OCI-LY1 (cell line): ENCODE measurements at regions not wholly inside any gene's neighbourhood (a gene's known extent, or its start where the extent isn't known, plus 50 kb on each side); places are given as distances from the start of the nearest gene placed in this dataset.
"Not testable (repeated sequence)": the region's sequence is repeated elsewhere in the genome, so short reads cannot be mapped to it uniquely, and the experiment has no call there.

Experiments
- H2AFZ ChIP-seq: fragments of 200-600 bp; sonication (generic), shearing (Covaris generic); 2 replicates; pipeline ENCODE4 v1.6.0; 2014; ENCODE audit warnings: antibody characterized with exemption, mild to moderate bottlenecking, low read length
- H3F3A ChIP-seq: fragments of 200-600 bp; sonication (generic), shearing (Covaris generic); 2 replicates; pipeline ENCODE4 v1.6.0; 2014; ENCODE audit warnings: mild to moderate bottlenecking, antibody characterized with exemption, low read length, moderate library complexity; ENCODE audit not compliant: insufficient read depth
- H3K27ac ChIP-seq: fragments of 200-600 bp; sonication (generic); 2 replicates; pipeline ENCODE4 v1.5.1; 2014; ENCODE audit warnings: low read length, mixed run types, mild to moderate bottlenecking, low read depth; ENCODE audit not compliant: poor library complexity, severe bottlenecking
- H3K27me3 ChIP-seq: fragments of 200-600 bp; sonication (generic); 2 replicates; pipeline ENCODE4 v1.6.0; 2014; ENCODE audit warnings: antibody characterized with exemption, mild to moderate bottlenecking, low read length, moderate library complexity; ENCODE audit not compliant: insufficient read depth
- H3K36me3 ChIP-seq: fragments of 200-600 bp; sonication (generic); 2 replicates; pipeline ENCODE4 v1.6.1; 2014; ENCODE audit warnings: mild to moderate bottlenecking, antibody characterized with exemption, low read length, moderate library complexity, mixed read lengths; ENCODE audit not compliant: insufficient read depth
- H3K4me1 ChIP-seq: fragments of 200-600 bp; sonication (generic); 2 replicates; pipeline ENCODE4 v1.5.1; 2014; ENCODE audit warnings: mild to moderate bottlenecking, low read length, moderate library complexity; ENCODE audit not compliant: insufficient read depth, severe bottlenecking
- H3K4me2 ChIP-seq: fragments of 200-600 bp; sonication (generic), shearing (Covaris generic); 2 replicates; pipeline ENCODE4 v1.6.1; 2014; ENCODE audit warnings: low read length
- H3K4me3 ChIP-seq: fragments of 200-600 bp; sonication (generic); 2 replicates; pipeline ENCODE4 v1.5.1; 2014; ENCODE audit warnings: low read length, low read depth, mild to moderate bottlenecking, mixed read lengths; ENCODE audit not compliant: poor library complexity, severe bottlenecking
- H3K79me2 ChIP-seq: fragments of 200-600 bp; shearing (Covaris generic); 2 replicates; pipeline ENCODE4 v1.6.1; 2016; ENCODE audit warnings: mixed run types, low read length, mixed read lengths; ENCODE audit not compliant: insufficient read depth
- H3K9ac ChIP-seq: fragments of 200-600 bp; sonication (generic), shearing (Covaris generic); 2 replicates; pipeline ENCODE4 v1.6.1; 2014; ENCODE audit warnings: mild to moderate bottlenecking, low read length, mixed read lengths
- H3K9me2 ChIP-seq: fragments of 200-600 bp; sonication (generic), shearing (Covaris generic); 2 replicates; pipeline ENCODE4 v1.6.1; 2014; ENCODE audit warnings: low read depth, mild to moderate bottlenecking, low read length, mixed read lengths
- H3K9me3 ChIP-seq: fragments of 200-600 bp; shearing (Covaris generic); 2 replicates; pipeline ENCODE4 v1.6.1; 2014; ENCODE audit warnings: low read length, mixed read lengths
- H4K20me1 ChIP-seq: fragments of 200-600 bp; sonication (generic), shearing (Covaris generic); 2 replicates; pipeline ENCODE4 v1.6.0; 2016; ENCODE audit warnings: mild to moderate bottlenecking, low read length; ENCODE audit not compliant: insufficient read depth
- CTCF ChIP-seq: fragments of 200-600 bp; sonication (generic), shearing (Covaris generic); IDR thresholded peaks from 2 replicates; pipeline ENCODE4 v1.5.1; 2017; ENCODE audit warnings: mild to moderate bottlenecking, antibody characterized with exemption, low read length, moderate library complexity, mixed read lengths
- EZH2 ChIP-seq: fragments of 200-600 bp; sonication (generic), shearing (Covaris generic); IDR thresholded peaks from 2 replicates; pipeline ENCODE4 v1.8.0; 2017; ENCODE audit warnings: borderline replicate concordance, mixed run types, mild to moderate bottlenecking, antibody characterized with exemption, low read length, moderate library complexity, mixed read lengths

- no peak overlapping the region for H3K9ac ChIP-seq
- H3K4me2 ChIP-seq, result no peak overlapping the region
- H3K79me2 ChIP-seq, result no peaks in the 10 kb centered on the region
- TF ChIP-seq EZH2 (no peak), CTCF (no peak)
- no peaks in the 10 kb centered on the region for H3K36me3 ChIP-seq
- H3K4me1 ChIP-seq, result no peaks in the 10 kb centered on the region
- no peaks in the 10 kb centered on the region for H3K9me3 ChIP-seq
- no peaks in the 10 kb centered on the region for H4K20me1 ChIP-seq
- H3K27ac ChIP-seq, result no peak overlapping the region
- no peak overlapping the region for H2AFZ ChIP-seq
- H3K4me3 ChIP-seq, result no peak overlapping the region
- no peaks in the 10 kb centered on the region for H3K27me3 ChIP-seq
- H3F3A ChIP-seq, result no peaks in the 10 kb centered on the region
- no peaks in the 10 kb centered on the region for H3K9me2 ChIP-seq
These were observed 238.7 kb downstream of the ATXN7L3B start for GRCh38 chr12:74776378-74776777.

GRCh38 chr12:74780182-74780849 is 242.7 kb downstream of the ATXN7L3B start:
- H3K9me3 ChIP-seq, result no peaks in the 10 kb centered on the region
- TF ChIP-seq EZH2 (no peak), CTCF (no peak)
- no peak overlapping the region for H3K27ac ChIP-seq
- H3K4me2 ChIP-seq, result no peak overlapping the region
- no peak overlapping the region for H2AFZ ChIP-seq
- H3K4me3 ChIP-seq, result no peak overlapping the region
- no peak overlapping the region for H3K9ac ChIP-seq
- no peaks in the 10 kb centered on the region for H3K79me2 ChIP-seq
- H3K9me2 ChIP-seq, result no peaks in the 10 kb centered on the region
- no peaks in the 10 kb centered on the region for H4K20me1 ChIP-seq
- H3K4me1 ChIP-seq, result no peaks in the 10 kb centered on the region
- H3K36me3 ChIP-seq, result no peaks in the 10 kb centered on the region
- H3K27me3 ChIP-seq, result no peaks in the 10 kb centered on the region
- no peaks in the 10 kb centered on the region for H3F3A ChIP-seq

- H3K9me3 ChIP-seq, H3K27me3 ChIP-seq, H3K79me2 ChIP-seq, H3K36me3 ChIP-seq, H3F3A ChIP-seq, H2AFZ ChIP-seq, H3K9ac ChIP-seq, H3K27ac ChIP-seq, H3K4me1 ChIP-seq, H3K4me2 ChIP-seq, H3K4me3 ChIP-seq, H4K20me1 ChIP-seq, H3K9me2 ChIP-seq: not testable (repeated sequence)
These were observed 243.2 kb downstream of the ATXN7L3B start for GRCh38 chr12:74780850-74781241.

- Histone ChIP-seq H3K4me2 (no peak overlapping the region), H3K4me3 (no peak overlapping the region), H4K20me1 (no peaks in the 10 kb centered on the region), H3K9me3 (no peaks in the 10 kb centered on the region), H2AFZ (no peak overlapping the region), H3K9me2 (no peaks in the 10 kb centered on the region), H3K4me1 (no peaks in the 10 kb centered on the region), H3K27me3 (no peaks in the 10 kb centered on the region), H3F3A (no peaks in the 10 kb centered on the region), H3K9ac (no peak overlapping the region), H3K79me2 (no peaks in the 10 kb centered on the region), H3K27ac (no peak overlapping the region), H3K36me3 (no peaks in the 10 kb centered on the region)
- TF ChIP-seq EZH2, result no peak
- TF ChIP-seq CTCF, result no peak
These were observed 244.4 kb downstream of the ATXN7L3B start for GRCh38 chr12:74781991-74782485.
